ENCODE measurements at regions not wholly inside any gene's neighbourhood (a gene's known extent, or its start where the extent isn't known, plus 50 kb on each side); places are given as distances from the start of the nearest gene placed in this dataset.
"Not testable (repeated sequence)": the region's sequence is repeated elsewhere in the genome, so short reads cannot be mapped to it uniquely, and the experiment has no call there.

DNA sequence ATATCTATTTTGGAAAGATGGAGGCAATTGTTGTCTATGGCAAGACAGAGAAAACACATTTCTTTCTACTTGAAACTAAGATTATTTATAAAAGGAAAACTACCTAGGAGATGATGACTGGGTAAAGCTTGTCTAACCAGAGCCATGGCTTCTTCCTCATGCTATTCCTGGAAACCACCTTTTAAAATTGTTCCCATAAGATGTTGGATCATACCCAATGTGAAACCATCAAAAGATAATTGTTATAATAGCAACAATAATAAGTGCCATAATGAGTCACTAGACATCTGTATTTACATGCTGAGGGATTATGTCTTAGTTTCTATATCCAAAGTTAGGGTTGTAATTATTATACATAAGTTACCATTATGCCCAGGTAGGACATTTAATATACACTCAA, 428.4 kb downstream of the KCNJ2 start:
- FAIRE-seq = no peak
- TF ChIP-seq TAF1 (IDR thresholded peaks at IDR 0.05; ENCODE audit: low read depth, low read length) (no peak), PAX5 (IDR thresholded peaks at IDR 0.05; ENCODE audit: insufficient read depth, low read length, severe bottlenecking) (no peak), POU2F2 (IDR thresholded peaks at IDR 0.05; ENCODE audit: low read depth, low read length) (no peak), SPI1 (IDR thresholded peaks at IDR 0.05; ENCODE audit: low read depth, low read length) (no peak), POLR2A (IDR thresholded peaks at IDR 0.05; ENCODE audit: low read depth, low read length) (no peak), POLR2AphosphoS5 (IDR thresholded peaks at IDR 0.05; ENCODE audit: low read depth, low read length) (no peak)
- no peak for DNase-seq (ENCODE audit: insufficient read length, low spot score)

DNA sequence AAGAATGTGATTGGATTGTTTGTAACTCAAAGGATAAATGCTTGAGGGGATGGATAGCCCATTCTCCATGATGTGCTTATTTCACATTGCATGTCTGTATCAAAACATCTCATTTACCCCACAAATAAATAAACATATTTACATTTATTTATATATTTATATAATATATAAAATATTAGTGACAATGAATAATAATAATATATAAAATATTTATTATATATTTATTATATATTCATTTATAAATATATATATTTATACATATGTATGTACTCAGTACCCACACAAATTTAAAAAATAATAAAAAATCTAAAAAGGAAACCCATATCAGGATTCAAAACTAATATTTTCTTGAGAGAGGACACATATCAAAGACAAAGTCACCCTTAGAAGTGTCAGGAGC, 429.9 kb downstream of the KCNJ2 start:
- no peak for TF ChIP-seq POLR2A (IDR thresholded peaks at IDR 0.05; ENCODE audit: low read depth, low read length)
- no peak for TF ChIP-seq PAX5 (IDR thresholded peaks at IDR 0.05; ENCODE audit: insufficient read depth, low read length, severe bottlenecking)
- no peak for TF ChIP-seq POLR2AphosphoS5 (IDR thresholded peaks at IDR 0.05; ENCODE audit: low read depth, low read length)
- no peak for TF ChIP-seq TAF1 (IDR thresholded peaks at IDR 0.05; ENCODE audit: low read depth, low read length)
- no peak for TF ChIP-seq POU2F2 (IDR thresholded peaks at IDR 0.05; ENCODE audit: low read depth, low read length)
- TF ChIP-seq SPI1 (IDR thresholded peaks at IDR 0.05; ENCODE audit: low read depth, low read length) = no peak
- FAIRE-seq (no peak), DNase-seq (ENCODE audit: insufficient read length, low spot score) (no peak)

DNA sequence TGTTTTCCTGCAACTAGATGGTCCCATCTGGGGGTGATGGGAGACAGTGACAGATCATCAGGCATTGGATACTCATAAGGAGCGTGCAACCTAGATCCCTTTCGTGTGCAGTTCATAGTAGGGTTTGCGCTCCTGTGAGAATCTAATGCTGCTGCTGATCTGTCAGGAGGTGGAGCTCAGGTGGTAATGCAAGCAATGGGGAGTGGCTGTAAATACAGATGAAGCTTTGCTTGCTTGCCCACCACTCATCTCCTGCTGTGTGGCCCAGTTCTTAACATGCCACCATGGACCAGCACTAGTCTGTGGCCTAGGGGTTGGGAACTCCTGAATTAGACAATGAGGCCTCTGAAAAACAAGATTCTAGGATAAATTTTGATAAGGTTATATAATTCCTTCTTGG, 430.6 kb downstream of the KCNJ2 start:
- FAIRE-seq; DNase-seq (ENCODE audit: insufficient read length, low spot score): not testable (repeated sequence)

DNA sequence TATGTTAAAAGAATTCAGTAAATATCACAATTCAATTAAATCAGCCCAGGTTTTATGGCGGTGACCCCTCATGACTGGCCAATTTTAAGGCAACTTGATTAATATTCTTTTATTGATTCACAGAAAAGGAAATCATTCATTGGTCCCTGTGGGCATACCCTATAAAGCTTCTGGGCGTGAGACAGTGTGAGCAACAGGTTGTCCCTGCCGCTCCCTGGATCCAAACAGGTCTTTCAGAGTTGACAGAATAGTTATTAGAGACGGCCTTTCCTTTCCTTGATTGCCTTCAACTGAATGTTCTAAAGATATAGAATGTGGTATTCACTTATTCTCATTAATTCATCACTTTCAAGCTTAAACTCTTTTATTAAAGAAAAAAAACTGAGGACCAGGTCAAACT, 433.9 kb downstream of the KCNJ2 start:
- no peak for TF ChIP-seq PAX5 (IDR thresholded peaks at IDR 0.05; ENCODE audit: insufficient read depth, low read length, severe bottlenecking)
- TF ChIP-seq POLR2AphosphoS5 (IDR thresholded peaks at IDR 0.05; ENCODE audit: low read depth, low read length) = no peak
- no peak for TF ChIP-seq POU2F2 (IDR thresholded peaks at IDR 0.05; ENCODE audit: low read depth, low read length)
- FAIRE-seq (no peak), DNase-seq (ENCODE audit: insufficient read length, low spot score) (no peak)

DNA sequence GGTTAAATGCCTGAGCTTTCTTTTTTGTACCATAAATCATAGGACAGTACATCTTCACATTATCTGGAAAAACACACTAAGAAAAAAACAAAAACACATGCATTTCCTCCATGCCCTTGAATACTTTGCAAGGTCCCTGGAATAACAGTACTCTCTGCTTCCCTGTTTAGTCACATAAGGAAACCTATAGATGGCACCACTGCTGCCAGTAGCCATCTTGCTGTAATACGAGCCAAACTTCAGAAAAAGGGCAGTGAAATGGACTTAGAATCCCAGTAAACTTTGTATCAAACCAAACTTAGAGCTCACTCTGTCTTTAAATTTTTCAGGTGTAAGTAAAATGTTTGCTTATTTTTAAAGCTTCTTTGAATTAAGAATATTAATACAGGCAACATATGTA, 435.5 kb downstream of the KCNJ2 start:
- no peak for FAIRE-seq
- no peak for DNase-seq (ENCODE audit: insufficient read length, low spot score)
- no peak for TF ChIP-seq SPI1 (IDR thresholded peaks at IDR 0.05; ENCODE audit: low read depth, low read length)
- no peak for TF ChIP-seq POLR2AphosphoS5 (IDR thresholded peaks at IDR 0.05; ENCODE audit: low read depth, low read length)
- TF ChIP-seq PAX5 (IDR thresholded peaks at IDR 0.05; ENCODE audit: insufficient read depth, low read length, severe bottlenecking) = no peak

DNA sequence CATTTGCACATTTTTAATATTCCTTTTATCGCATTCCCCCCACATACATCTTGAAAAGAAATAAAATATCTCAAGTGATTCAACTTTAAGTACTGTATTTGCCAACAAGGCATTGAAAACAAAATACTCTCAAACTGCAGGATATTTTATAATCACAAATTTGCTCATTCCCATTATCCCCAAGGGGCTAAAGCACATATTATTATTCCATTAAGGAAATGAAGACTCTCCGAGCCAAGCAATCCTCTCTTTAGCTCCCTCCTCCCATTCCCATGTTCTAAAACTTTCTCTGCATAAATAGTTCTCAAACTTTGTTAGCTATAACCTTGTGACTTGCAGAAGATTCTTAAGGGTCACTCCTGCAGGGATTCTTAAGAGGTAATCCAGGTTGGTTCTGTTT, 436.8 kb downstream of the KCNJ2 start:
- FAIRE-seq (no peak), DNase-seq (ENCODE audit: insufficient read length, low spot score) (no peak)
- no peak for TF ChIP-seq POLR2A (IDR thresholded peaks at IDR 0.05; ENCODE audit: low read depth, low read length)

DNA sequence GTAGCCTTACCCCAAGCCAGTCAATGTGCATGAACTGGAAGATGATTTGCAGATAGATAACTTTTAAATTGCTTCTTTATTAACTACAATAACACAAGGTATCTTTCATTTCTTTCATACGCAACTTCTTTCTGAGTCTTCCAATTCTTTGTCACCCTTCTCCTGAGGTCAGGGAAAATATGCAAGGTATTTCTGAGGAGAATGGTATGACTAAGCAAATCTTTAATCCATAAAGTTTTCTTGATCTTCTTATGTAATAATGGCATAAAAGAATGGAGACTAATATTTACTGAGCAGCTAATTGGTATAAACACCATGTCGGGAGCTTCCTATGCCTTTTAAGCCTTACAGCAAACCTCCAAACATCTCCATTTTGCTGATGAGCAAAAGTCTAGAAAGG, 438.9 kb downstream of the KCNJ2 start:
- no peak for DNase-seq (ENCODE audit: insufficient read length, low spot score)
- TF ChIP-seq POLR2A (IDR thresholded peaks at IDR 0.05; ENCODE audit: low read depth, low read length) (no peak), TAF1 (IDR thresholded peaks at IDR 0.05; ENCODE audit: low read depth, low read length) (no peak), SPI1 (IDR thresholded peaks at IDR 0.05; ENCODE audit: low read depth, low read length) (no peak), POU2F2 (IDR thresholded peaks at IDR 0.05; ENCODE audit: low read depth, low read length) (no peak), POLR2AphosphoS5 (IDR thresholded peaks at IDR 0.05; ENCODE audit: low read depth, low read length) (no peak), PAX5 (IDR thresholded peaks at IDR 0.05; ENCODE audit: insufficient read depth, low read length, severe bottlenecking) (no peak)
- FAIRE-seq = no peak

DNA sequence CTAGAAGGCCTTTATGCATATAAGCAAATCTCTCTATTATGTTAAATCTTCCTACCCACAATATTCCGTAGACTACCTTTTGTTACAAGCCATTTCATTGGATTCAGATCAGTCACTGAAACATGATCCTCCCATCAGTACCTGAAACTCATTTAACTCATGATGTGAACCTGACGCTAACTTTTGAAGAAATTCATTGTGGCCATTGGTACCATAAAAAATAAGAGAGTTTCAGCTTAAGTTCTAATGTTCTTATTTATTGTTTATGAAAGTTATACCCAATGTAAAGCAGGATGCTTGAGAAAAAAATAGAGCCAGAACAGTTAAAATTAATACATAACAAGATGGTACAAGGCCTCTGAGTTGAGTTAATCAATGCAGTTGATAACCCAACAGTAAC, 439.6 kb downstream of the KCNJ2 start:
- FAIRE-seq (no peak), DNase-seq (ENCODE audit: insufficient read length, low spot score) (no peak)
- no peak for TF ChIP-seq PAX5 (IDR thresholded peaks at IDR 0.05; ENCODE audit: insufficient read depth, low read length, severe bottlenecking)
- TF ChIP-seq POLR2AphosphoS5 (IDR thresholded peaks at IDR 0.05; ENCODE audit: low read depth, low read length) = no peak
- TF ChIP-seq POU2F2 (IDR thresholded peaks at IDR 0.05; ENCODE audit: low read depth, low read length) = no peak
- no peak for TF ChIP-seq POLR2A (IDR thresholded peaks at IDR 0.05; ENCODE audit: low read depth, low read length)
- no peak for TF ChIP-seq SPI1 (IDR thresholded peaks at IDR 0.05; ENCODE audit: low read depth, low read length)
- no peak for TF ChIP-seq TAF1 (IDR thresholded peaks at IDR 0.05; ENCODE audit: low read depth, low read length)

DNA sequence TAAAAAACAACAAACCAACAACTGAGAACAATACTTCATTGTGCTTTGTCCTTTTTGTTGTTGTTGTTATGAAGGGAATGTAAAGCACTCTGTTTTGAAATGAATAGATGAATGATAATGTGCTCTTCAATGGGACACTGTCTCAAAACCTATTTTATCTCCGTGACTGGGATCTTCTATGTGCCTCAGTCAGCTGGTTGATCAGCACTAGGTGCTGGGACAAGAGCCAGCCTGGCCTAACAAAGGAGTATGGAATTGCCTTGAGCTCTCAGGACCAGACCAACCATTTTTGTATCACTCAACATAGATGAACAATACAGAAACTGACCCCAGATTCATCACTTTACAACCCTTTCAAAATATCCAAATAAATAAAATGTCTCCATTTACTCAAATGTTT, 440.2 kb downstream of the KCNJ2 start:
- no peak for FAIRE-seq
- no peak for DNase-seq (ENCODE audit: insufficient read length, low spot score)

DNA sequence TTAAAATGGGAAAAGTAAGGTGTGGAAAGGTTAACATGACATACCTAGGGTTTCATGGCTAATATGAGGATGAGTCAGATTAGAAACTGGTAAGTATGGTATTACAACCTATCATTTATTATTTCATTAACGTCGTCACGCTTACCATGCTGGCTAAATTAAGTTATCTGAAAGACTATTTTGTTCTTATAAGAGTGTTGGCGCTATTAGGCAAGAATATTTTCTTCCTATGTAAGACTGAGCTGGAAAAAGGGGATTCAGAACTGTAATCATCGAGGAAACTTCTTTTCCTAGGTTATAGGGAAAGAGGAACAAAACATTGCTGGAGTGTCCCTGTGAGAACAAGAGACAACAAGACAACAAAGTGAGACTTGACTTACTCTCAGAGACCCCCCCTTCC, 440.8 kb downstream of the KCNJ2 start:
- FAIRE-seq = no peak
- TF ChIP-seq POLR2A (IDR thresholded peaks at IDR 0.05; ENCODE audit: low read depth, low read length) = no peak
- no peak for TF ChIP-seq POU2F2 (IDR thresholded peaks at IDR 0.05; ENCODE audit: low read depth, low read length)
- no peak for TF ChIP-seq POLR2AphosphoS5 (IDR thresholded peaks at IDR 0.05; ENCODE audit: low read depth, low read length)
- TF ChIP-seq SPI1 (IDR thresholded peaks at IDR 0.05; ENCODE audit: low read depth, low read length) = no peak
- TF ChIP-seq TAF1 (IDR thresholded peaks at IDR 0.05; ENCODE audit: low read depth, low read length) = no peak
- no peak for TF ChIP-seq PAX5 (IDR thresholded peaks at IDR 0.05; ENCODE audit: insufficient read depth, low read length, severe bottlenecking)
- DNase-seq (ENCODE audit: insufficient read length, low spot score) = no peak

More for the DNA sequence above, 440.2 kb downstream of the KCNJ2 start:
- TF ChIP-seq PAX5 (IDR thresholded peaks at IDR 0.05; ENCODE audit: insufficient read depth, low read length, severe bottlenecking) (no peak), POLR2A (IDR thresholded peaks at IDR 0.05; ENCODE audit: low read depth, low read length) (no peak), SPI1 (IDR thresholded peaks at IDR 0.05; ENCODE audit: low read depth, low read length) (no peak), POU2F2 (IDR thresholded peaks at IDR 0.05; ENCODE audit: low read depth, low read length) (no peak), POLR2AphosphoS5 (IDR thresholded peaks at IDR 0.05; ENCODE audit: low read depth, low read length) (no peak), TAF1 (IDR thresholded peaks at IDR 0.05; ENCODE audit: low read depth, low read length) (no peak)

DNA sequence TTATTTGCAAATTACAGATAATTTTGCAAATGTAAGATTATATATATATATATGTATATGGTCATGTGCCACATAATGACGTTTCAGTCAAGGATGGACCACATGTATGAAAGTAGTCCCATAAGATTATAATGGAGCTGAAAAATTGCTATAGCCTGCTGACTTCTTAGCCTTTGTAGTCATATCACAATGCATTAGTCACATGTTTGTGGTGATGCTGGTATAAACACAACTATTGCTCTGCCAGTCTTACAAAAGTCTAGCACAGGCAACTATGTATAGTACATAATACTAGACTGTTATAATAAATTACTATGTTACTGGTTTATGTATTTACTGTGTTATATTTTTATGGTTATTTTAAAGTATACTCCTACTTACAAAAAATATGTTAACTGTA, 444.3 kb downstream of the KCNJ2 start:
- no peak for TF ChIP-seq POLR2AphosphoS5 (IDR thresholded peaks at IDR 0.05; ENCODE audit: low read depth, low read length)
- DNase-seq (ENCODE audit: insufficient read length, low spot score) (no peak), FAIRE-seq (no peak)
